GM19372 (cell line): ENCODE measurements at regions not wholly inside any gene's neighbourhood (a gene's known extent, or its start where the extent isn't known, plus 50 kb on each side); places are given as distances from the start of the nearest gene placed in this dataset.

ENCODE experiments used
- ATAC-seq: cut with Tn5 transposase; IDR thresholded peaks from one replicate; pipeline ENCODE4 v1.9.1; 2021; ENCODE audit warnings: mild to moderate bottlenecking, low read depth, moderate library complexity; ENCODE audit not compliant: unreplicated experiment

GRCh38 chr1:213666922-213667321, 320.9 kb upstream of the PROX1 start:
- ATAC-seq = no peak

GRCh38 chr1:213669512-213669911, 318.3 kb upstream of the PROX1 start:
- ATAC-seq = no peak

GRCh38 chr1:213669964-213670691, 317.6 kb upstream of the PROX1 start:
- no peak for ATAC-seq

- ATAC-seq = no peak
Observed at GRCh38 chr1:213670692-213671023, 317.1 kb upstream of the PROX1 start.

GRCh38 chr1:213675043-213675442, 312.7 kb upstream of the PROX1 start:
- no peak for ATAC-seq

GRCh38 chr1:213676736-213677135, 311.0 kb upstream of the PROX1 start:
- ATAC-seq = no peak

- ATAC-seq = no peak
Observed at GRCh38 chr1:213678348-213678747, 309.4 kb upstream of the PROX1 start.

GRCh38 chr1:213678753-213679152, 309.0 kb upstream of the PROX1 start:
- ATAC-seq = no peak

- ATAC-seq = no peak
Observed at GRCh38 chr1:213679153-213679552, 308.6 kb upstream of the PROX1 start.

- ATAC-seq = no peak
Observed at GRCh38 chr1:213680677-213681325, 307.0 kb upstream of the PROX1 start.

GRCh38 chr1:213681788-213682340, 305.9 kb upstream of the PROX1 start:
- no peak for ATAC-seq

- no peak for ATAC-seq
Observed at GRCh38 chr1:213683529-213683928, 304.2 kb upstream of the PROX1 start.

GRCh38 chr1:213684454-213684853, 303.3 kb upstream of the PROX1 start:
- no peak for ATAC-seq

GRCh38 chr1:213685992-213686582, 301.7 kb upstream of the PROX1 start:
- no peak for ATAC-seq

GRCh38 chr1:213686983-213687382, 300.8 kb upstream of the PROX1 start:
- no peak for ATAC-seq

GRCh38 chr1:213687832-213688231, 299.9 kb upstream of the PROX1 start:
- ATAC-seq = no peak

GRCh38 chr1:213688655-213689054, 299.1 kb upstream of the PROX1 start:
- ATAC-seq = no peak

- ATAC-seq = no peak
Observed at GRCh38 chr1:213689260-213689659, 298.5 kb upstream of the PROX1 start.

GRCh38 chr1:213690341-213690917, 297.3 kb upstream of the PROX1 start:
- ATAC-seq = no peak

- ATAC-seq = no peak
Observed at GRCh38 chr1:213692321-213692720, 295.5 kb upstream of the PROX1 start.

GRCh38 chr1:213693864-213694263, 293.9 kb upstream of the PROX1 start:
- ATAC-seq = no peak
